OCI-LY1 (cell line): ENCODE measurements at regions not wholly inside any gene's neighbourhood (a gene's known extent, or its start where the extent isn't known, plus 50 kb on each side); places are given as distances from the start of the nearest gene placed in this dataset.
A peak's percentile ranks its signal among the peaks of the same experiment; 100 is the strongest.

Source experiments
- H2AFZ ChIP-seq: fragments of 200-600 bp; sonication (generic), shearing (Covaris generic); 2 replicates; pipeline ENCODE4 v1.6.0; 2014; ENCODE audit warnings: antibody characterized with exemption, mild to moderate bottlenecking, low read length
- H3F3A ChIP-seq: fragments of 200-600 bp; sonication (generic), shearing (Covaris generic); 2 replicates; pipeline ENCODE4 v1.6.0; 2014; ENCODE audit warnings: mild to moderate bottlenecking, antibody characterized with exemption, low read length, moderate library complexity; ENCODE audit not compliant: insufficient read depth
- H3K27ac ChIP-seq: fragments of 200-600 bp; sonication (generic); 2 replicates; pipeline ENCODE4 v1.5.1; 2014; ENCODE audit warnings: low read length, mixed run types, mild to moderate bottlenecking, low read depth; ENCODE audit not compliant: poor library complexity, severe bottlenecking
- H3K27me3 ChIP-seq: fragments of 200-600 bp; sonication (generic); 2 replicates; pipeline ENCODE4 v1.6.0; 2014; ENCODE audit warnings: antibody characterized with exemption, mild to moderate bottlenecking, low read length, moderate library complexity; ENCODE audit not compliant: insufficient read depth
- H3K36me3 ChIP-seq: fragments of 200-600 bp; sonication (generic); 2 replicates; pipeline ENCODE4 v1.6.1; 2014; ENCODE audit warnings: mild to moderate bottlenecking, antibody characterized with exemption, low read length, moderate library complexity, mixed read lengths; ENCODE audit not compliant: insufficient read depth
- H3K4me1 ChIP-seq: fragments of 200-600 bp; sonication (generic); 2 replicates; pipeline ENCODE4 v1.5.1; 2014; ENCODE audit warnings: mild to moderate bottlenecking, low read length, moderate library complexity; ENCODE audit not compliant: insufficient read depth, severe bottlenecking
- H3K4me2 ChIP-seq: fragments of 200-600 bp; sonication (generic), shearing (Covaris generic); 2 replicates; pipeline ENCODE4 v1.6.1; 2014; ENCODE audit warnings: low read length
- H3K4me3 ChIP-seq: fragments of 200-600 bp; sonication (generic); 2 replicates; pipeline ENCODE4 v1.5.1; 2014; ENCODE audit warnings: low read length, low read depth, mild to moderate bottlenecking, mixed read lengths; ENCODE audit not compliant: poor library complexity, severe bottlenecking
- H3K79me2 ChIP-seq: fragments of 200-600 bp; shearing (Covaris generic); 2 replicates; pipeline ENCODE4 v1.6.1; 2016; ENCODE audit warnings: mixed run types, low read length, mixed read lengths; ENCODE audit not compliant: insufficient read depth
- H3K9ac ChIP-seq: fragments of 200-600 bp; sonication (generic), shearing (Covaris generic); 2 replicates; pipeline ENCODE4 v1.6.1; 2014; ENCODE audit warnings: mild to moderate bottlenecking, low read length, mixed read lengths
- H3K9me2 ChIP-seq: fragments of 200-600 bp; sonication (generic), shearing (Covaris generic); 2 replicates; pipeline ENCODE4 v1.6.1; 2014; ENCODE audit warnings: low read depth, mild to moderate bottlenecking, low read length, mixed read lengths
- H3K9me3 ChIP-seq: fragments of 200-600 bp; shearing (Covaris generic); 2 replicates; pipeline ENCODE4 v1.6.1; 2014; ENCODE audit warnings: low read length, mixed read lengths
- H4K20me1 ChIP-seq: fragments of 200-600 bp; sonication (generic), shearing (Covaris generic); 2 replicates; pipeline ENCODE4 v1.6.0; 2016; ENCODE audit warnings: mild to moderate bottlenecking, low read length; ENCODE audit not compliant: insufficient read depth
- CTCF ChIP-seq: fragments of 200-600 bp; sonication (generic), shearing (Covaris generic); IDR thresholded peaks from 2 replicates; pipeline ENCODE4 v1.5.1; 2017; ENCODE audit warnings: mild to moderate bottlenecking, antibody characterized with exemption, low read length, moderate library complexity, mixed read lengths
- EZH2 ChIP-seq: fragments of 200-600 bp; sonication (generic), shearing (Covaris generic); IDR thresholded peaks from 2 replicates; pipeline ENCODE4 v1.8.0; 2017; ENCODE audit warnings: borderline replicate concordance, mixed run types, mild to moderate bottlenecking, antibody characterized with exemption, low read length, moderate library complexity, mixed read lengths

- Histone ChIP-seq H3K27ac (no peak overlapping the region), H3K9ac (no peak overlapping the region)
- TF ChIP-seq CTCF (no peak), EZH2 (no peak)
Observed at GRCh38 chr3:25855266-25855784, 65.4 kb downstream of the OXSM start.

GRCh38 chr3:25856902-25857518 lies 67.1 kb downstream of the OXSM start:
- no peaks in the 10 kb centered on the region for H3K36me3 ChIP-seq
- no peak overlapping the region for H3K4me2 ChIP-seq
- TF ChIP-seq CTCF (peak; percentile 83), EZH2 (no peak)
- no peaks in the 10 kb centered on the region for H4K20me1 ChIP-seq
- 0 out of 2 replicates have a peak, but pooled peaks cover 4% of the 10 kb centered on the region for H3K9me3 ChIP-seq
- H3K9me2 ChIP-seq, result no peaks in the 10 kb centered on the region
- no peak overlapping the region for H3K9ac ChIP-seq
- H3K4me1 ChIP-seq, result no peaks in the 10 kb centered on the region
- no peak overlapping the region for H3K4me3 ChIP-seq
- no peaks in the 10 kb centered on the region for H3K79me2 ChIP-seq
- H2AFZ ChIP-seq, result no peak overlapping the region
- no peak overlapping the region for H3K27ac ChIP-seq
- H3F3A ChIP-seq, result no peaks in the 10 kb centered on the region
- no peaks in the 10 kb centered on the region for H3K27me3 ChIP-seq

More at GRCh38 chr3:25855266-25855784, 65.4 kb downstream of the OXSM start:
- H4K20me1 ChIP-seq, result no peaks in the 10 kb centered on the region
- H3K4me2 ChIP-seq, result no peak overlapping the region
- 0 out of 2 replicates have a peak, but pooled peaks cover 4% of the 10 kb centered on the region for H3K9me3 ChIP-seq
- no peak overlapping the region for H3K4me3 ChIP-seq
- no peaks in the 10 kb centered on the region for H3K9me2 ChIP-seq
- no peak overlapping the region for H2AFZ ChIP-seq
- H3K79me2 ChIP-seq, result no peaks in the 10 kb centered on the region
- H3K4me1 ChIP-seq, result no peaks in the 10 kb centered on the region
- no peaks in the 10 kb centered on the region for H3K27me3 ChIP-seq
- H3K36me3 ChIP-seq, result no peaks in the 10 kb centered on the region
- H3F3A ChIP-seq, result no peaks in the 10 kb centered on the region

- no peak overlapping the region for H3K4me3 ChIP-seq
- H3K36me3 ChIP-seq, result no peaks in the 10 kb centered on the region
- H2AFZ ChIP-seq, result no peak overlapping the region
Observed at GRCh38 chr3:25861566-25861965, 71.7 kb downstream of the OXSM start.

More at GRCh38 chr3:25861566-25861965, 71.7 kb downstream of the OXSM start:
- no peaks in the 10 kb centered on the region for H4K20me1 ChIP-seq
- H3K27ac ChIP-seq, result no peak overlapping the region
- no peaks in the 10 kb centered on the region for H3F3A ChIP-seq
- H3K27me3 ChIP-seq, result no peaks in the 10 kb centered on the region
- H3K4me1 ChIP-seq, result no peaks in the 10 kb centered on the region
- H3K79me2 ChIP-seq, result no peaks in the 10 kb centered on the region
- H3K9ac ChIP-seq, result no peak overlapping the region
- H3K9me2 ChIP-seq, result no peaks in the 10 kb centered on the region
- 0 out of 2 replicates have a peak, but pooled peaks cover 4% of the 10 kb centered on the region for H3K9me3 ChIP-seq
- no peak overlapping the region for H3K4me2 ChIP-seq
- TF ChIP-seq CTCF, result no peak
- TF ChIP-seq EZH2, result no peak
